ENCODE measurements at regions not wholly inside any gene's neighbourhood (a gene's known extent, or its start where the extent isn't known, plus 50 kb on each side); places are given as distances from the start of the nearest gene placed in this dataset.
"Not testable (repeated sequence)": the region's sequence is repeated elsewhere in the genome, so short reads cannot be mapped to it uniquely, and the experiment has no call there.

DNA sequence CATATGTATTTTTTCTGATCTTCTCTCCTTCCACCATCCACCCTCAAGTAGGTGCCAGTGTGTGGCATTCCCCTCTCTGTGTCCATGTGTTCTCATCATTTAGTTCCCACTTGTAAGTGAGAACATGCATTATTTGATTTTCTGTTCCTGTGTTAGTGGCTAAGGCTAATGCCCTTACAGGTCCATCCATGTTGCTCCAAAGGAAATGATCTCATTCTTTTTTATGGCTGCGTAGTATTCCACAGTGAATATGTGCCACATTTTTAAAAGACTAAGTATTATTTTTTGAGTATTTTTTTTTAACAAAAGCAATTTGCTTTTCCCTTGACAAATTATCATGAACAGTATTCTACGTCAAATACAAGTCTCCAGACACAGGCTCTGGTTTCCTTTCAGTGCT is 86.4 kb upstream of the ZNF746 start:
- no peak overlapping the region for H3K27ac ChIP-seq (ENCODE audit: low read depth, low read length)
- TF ChIP-seq, protein P1, sequence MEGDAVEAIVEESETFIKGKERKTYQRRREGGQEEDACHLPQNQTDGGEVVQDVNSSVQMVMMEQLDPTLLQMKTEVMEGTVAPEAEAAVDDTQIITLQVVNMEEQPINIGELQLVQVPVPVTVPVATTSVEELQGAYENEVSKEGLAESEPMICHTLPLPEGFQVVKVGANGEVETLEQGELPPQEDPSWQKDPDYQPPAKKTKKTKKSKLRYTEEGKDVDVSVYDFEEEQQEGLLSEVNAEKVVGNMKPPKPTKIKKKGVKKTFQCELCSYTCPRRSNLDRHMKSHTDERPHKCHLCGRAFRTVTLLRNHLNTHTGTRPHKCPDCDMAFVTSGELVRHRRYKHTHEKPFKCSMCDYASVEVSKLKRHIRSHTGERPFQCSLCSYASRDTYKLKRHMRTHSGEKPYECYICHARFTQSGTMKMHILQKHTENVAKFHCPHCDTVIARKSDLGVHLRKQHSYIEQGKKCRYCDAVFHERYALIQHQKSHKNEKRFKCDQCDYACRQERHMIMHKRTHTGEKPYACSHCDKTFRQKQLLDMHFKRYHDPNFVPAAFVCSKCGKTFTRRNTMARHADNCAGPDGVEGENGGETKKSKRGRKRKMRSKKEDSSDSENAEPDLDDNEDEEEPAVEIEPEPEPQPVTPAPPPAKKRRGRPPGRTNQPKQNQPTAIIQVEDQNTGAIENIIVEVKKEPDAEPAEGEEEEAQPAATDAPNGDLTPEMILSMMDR (IDR thresholded peaks at IDR 0.05; ENCODE audit: extremely low read depth, low read depth, low read length), result no peak
- no peak overlapping the region for H3K4me3 ChIP-seq (ENCODE audit: insufficient read depth, low read length)
- no peaks in the 10 kb centered on the region for H3K4me1 ChIP-seq (ENCODE audit: insufficient read depth, low read length)
- no peaks in the 10 kb centered on the region for H3K27me3 ChIP-seq (ENCODE audit: insufficient read depth, low read length)
- no peaks in the 10 kb centered on the region for H3K79me2 ChIP-seq (ENCODE audit: insufficient read depth, low read length)
- H3K9me3 ChIP-seq (ENCODE audit: low read depth, low read length), result no peaks in the 10 kb centered on the region
- peaks cover 48% of the 10 kb centered on the region for H3K36me3 ChIP-seq (ENCODE audit: insufficient read depth, low read length)
- H4K20me1 ChIP-seq (ENCODE audit: insufficient read depth, low read length), result no peaks in the 10 kb centered on the region
- DNase-seq (ENCODE audit: insufficient read length, low spot score, missing footprints), result no peak
- H3K4me2 ChIP-seq (ENCODE audit: insufficient read depth, low read length), result no peak overlapping the region
- H2AFZ ChIP-seq (ENCODE audit: low read length), result no peak overlapping the region

DNA sequence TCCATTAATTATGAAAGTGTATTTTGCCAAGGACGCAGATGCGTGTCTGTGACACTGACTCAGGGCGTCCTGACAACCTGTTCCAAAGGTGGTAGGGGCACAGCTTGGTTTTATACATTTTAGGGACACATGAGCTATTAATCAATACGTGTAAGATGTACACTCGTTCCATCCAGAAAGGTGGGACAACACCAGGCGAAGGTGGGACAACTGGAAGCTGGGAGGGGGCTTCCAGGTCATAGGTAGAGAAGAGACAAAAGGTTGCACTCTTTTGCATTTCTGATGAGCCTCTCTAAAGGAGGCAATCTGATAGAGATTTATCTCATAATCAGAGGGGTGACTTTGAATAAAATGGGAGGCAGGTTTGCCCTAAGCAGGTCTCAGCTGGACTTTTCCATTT is 82.7 kb upstream of the ZNF746 start:
- Histone ChIP-seq H3K27ac (ENCODE audit: low read depth, low read length) (no peak overlapping the region), H2AFZ (ENCODE audit: low read length) (no peak overlapping the region), H3K9me3 (ENCODE audit: low read depth, low read length) (no peaks in the 10 kb centered on the region), H3K79me2 (ENCODE audit: insufficient read depth, low read length) (no peaks in the 10 kb centered on the region), H3K4me1 (ENCODE audit: insufficient read depth, low read length) (no peaks in the 10 kb centered on the region), H3K27me3 (ENCODE audit: insufficient read depth, low read length) (no peaks in the 10 kb centered on the region), H3K36me3 (ENCODE audit: insufficient read depth, low read length) (peaks cover 34% of the 10 kb centered on the region), H3K4me3 (ENCODE audit: insufficient read depth, low read length) (no peak overlapping the region), H4K20me1 (ENCODE audit: insufficient read depth, low read length) (no peaks in the 10 kb centered on the region), H3K4me2 (ENCODE audit: insufficient read depth, low read length) (no peak overlapping the region)
- TF ChIP-seq, protein P1 (IDR thresholded peaks at IDR 0.05; ENCODE audit: extremely low read depth, low read depth, low read length), result no peak
- DNase-seq (ENCODE audit: insufficient read length, low spot score, missing footprints), result no peak

GRCh38 chr7:149579365-149579764 is 81.8 kb upstream of the ZNF746 start:
- H3K27me3 ChIP-seq (ENCODE audit: insufficient read depth, low read length); H3K4me3 ChIP-seq (ENCODE audit: insufficient read depth, low read length); H4K20me1 ChIP-seq (ENCODE audit: insufficient read depth, low read length); DNase-seq (ENCODE audit: insufficient read length, low spot score, missing footprints); H3K27ac ChIP-seq (ENCODE audit: low read depth, low read length); H3K4me1 ChIP-seq (ENCODE audit: insufficient read depth, low read length); H2AFZ ChIP-seq (ENCODE audit: low read length); H3K79me2 ChIP-seq (ENCODE audit: insufficient read depth, low read length); H3K4me2 ChIP-seq (ENCODE audit: insufficient read depth, low read length); H3K9me3 ChIP-seq (ENCODE audit: low read depth, low read length): not testable (repeated sequence)
- H3K36me3 ChIP-seq (ENCODE audit: insufficient read depth, low read length), result peaks cover 26% of the 10 kb centered on the region

GRCh38 chr7:149574428-149574827 is 76.8 kb upstream of the ZNF746 start:
- not testable (repeated sequence) for H2AFZ ChIP-seq (ENCODE audit: low read length); H3K36me3 ChIP-seq (ENCODE audit: insufficient read depth, low read length); H3K4me2 ChIP-seq (ENCODE audit: insufficient read depth, low read length); H3K4me1 ChIP-seq (ENCODE audit: insufficient read depth, low read length); H3K9me3 ChIP-seq (ENCODE audit: low read depth, low read length); H4K20me1 ChIP-seq (ENCODE audit: insufficient read depth, low read length); DNase-seq (ENCODE audit: insufficient read length, low spot score, missing footprints); H3K4me3 ChIP-seq (ENCODE audit: insufficient read depth, low read length); H3K27ac ChIP-seq (ENCODE audit: low read depth, low read length); H3K79me2 ChIP-seq (ENCODE audit: insufficient read depth, low read length); H3K27me3 ChIP-seq (ENCODE audit: insufficient read depth, low read length)

GRCh38 chr7:149573519-149573918 is 75.9 kb upstream of the ZNF746 start:
- H3K4me1 ChIP-seq (ENCODE audit: insufficient read depth, low read length), result no peaks in the 10 kb centered on the region
- H3K27ac ChIP-seq (ENCODE audit: low read depth, low read length), result no peak overlapping the region
- H3K27me3 ChIP-seq (ENCODE audit: insufficient read depth, low read length), result no peaks in the 10 kb centered on the region
- no peak overlapping the region for H2AFZ ChIP-seq (ENCODE audit: low read length)
- H4K20me1 ChIP-seq (ENCODE audit: insufficient read depth, low read length), result peaks cover 4% of the 10 kb centered on the region
- H3K79me2 ChIP-seq (ENCODE audit: insufficient read depth, low read length), result peaks cover 6% of the 10 kb centered on the region
- TF ChIP-seq, protein P1 (IDR thresholded peaks at IDR 0.05; ENCODE audit: extremely low read depth, low read depth, low read length), result no peak
- H3K4me3 ChIP-seq (ENCODE audit: insufficient read depth, low read length), result no peak overlapping the region
- H3K4me2 ChIP-seq (ENCODE audit: insufficient read depth, low read length), result no peak overlapping the region
- no peaks in the 10 kb centered on the region for H3K36me3 ChIP-seq (ENCODE audit: insufficient read depth, low read length)
- H3K9me3 ChIP-seq (ENCODE audit: low read depth, low read length), result peaks cover 4% of the 10 kb centered on the region
- no peak for DNase-seq (ENCODE audit: insufficient read length, low spot score, missing footprints)

DNA sequence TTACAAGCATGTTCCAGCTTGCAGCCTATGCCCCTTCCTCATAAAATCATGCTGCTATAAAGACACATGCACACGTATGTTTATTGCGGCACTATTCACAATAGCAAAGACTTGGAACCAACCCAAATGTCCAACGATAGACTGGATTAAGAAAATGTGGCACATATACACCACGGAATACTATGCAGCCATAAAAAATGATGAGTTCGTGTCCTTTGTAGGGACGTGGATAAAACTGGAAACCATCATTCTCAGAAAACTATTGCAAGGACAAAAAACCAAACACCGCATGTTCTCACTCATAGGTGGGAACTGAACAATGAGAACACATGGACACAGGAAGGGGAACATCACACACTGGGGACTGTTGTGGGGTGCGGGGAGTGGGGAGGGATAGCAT is 75.3 kb upstream of the ZNF746 start:
- not testable (repeated sequence) for H4K20me1 ChIP-seq (ENCODE audit: insufficient read depth, low read length); H2AFZ ChIP-seq (ENCODE audit: low read length); H3K4me3 ChIP-seq (ENCODE audit: insufficient read depth, low read length); H3K27ac ChIP-seq (ENCODE audit: low read depth, low read length); H3K27me3 ChIP-seq (ENCODE audit: insufficient read depth, low read length); H3K9me3 ChIP-seq (ENCODE audit: low read depth, low read length); H3K36me3 ChIP-seq (ENCODE audit: insufficient read depth, low read length); H3K79me2 ChIP-seq (ENCODE audit: insufficient read depth, low read length); H3K4me2 ChIP-seq (ENCODE audit: insufficient read depth, low read length); DNase-seq (ENCODE audit: insufficient read length, low spot score, missing footprints); H3K4me1 ChIP-seq (ENCODE audit: insufficient read depth, low read length)

Measured in osteoblast (primary cell).